ENCODE measurements at regions not wholly inside any gene's neighbourhood (a gene's known extent, or its start where the extent isn't known, plus 50 kb on each side); places are given as distances from the start of the nearest gene placed in this dataset.

- TF ChIP-seq, protein P1, sequence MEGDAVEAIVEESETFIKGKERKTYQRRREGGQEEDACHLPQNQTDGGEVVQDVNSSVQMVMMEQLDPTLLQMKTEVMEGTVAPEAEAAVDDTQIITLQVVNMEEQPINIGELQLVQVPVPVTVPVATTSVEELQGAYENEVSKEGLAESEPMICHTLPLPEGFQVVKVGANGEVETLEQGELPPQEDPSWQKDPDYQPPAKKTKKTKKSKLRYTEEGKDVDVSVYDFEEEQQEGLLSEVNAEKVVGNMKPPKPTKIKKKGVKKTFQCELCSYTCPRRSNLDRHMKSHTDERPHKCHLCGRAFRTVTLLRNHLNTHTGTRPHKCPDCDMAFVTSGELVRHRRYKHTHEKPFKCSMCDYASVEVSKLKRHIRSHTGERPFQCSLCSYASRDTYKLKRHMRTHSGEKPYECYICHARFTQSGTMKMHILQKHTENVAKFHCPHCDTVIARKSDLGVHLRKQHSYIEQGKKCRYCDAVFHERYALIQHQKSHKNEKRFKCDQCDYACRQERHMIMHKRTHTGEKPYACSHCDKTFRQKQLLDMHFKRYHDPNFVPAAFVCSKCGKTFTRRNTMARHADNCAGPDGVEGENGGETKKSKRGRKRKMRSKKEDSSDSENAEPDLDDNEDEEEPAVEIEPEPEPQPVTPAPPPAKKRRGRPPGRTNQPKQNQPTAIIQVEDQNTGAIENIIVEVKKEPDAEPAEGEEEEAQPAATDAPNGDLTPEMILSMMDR (IDR thresholded peaks at IDR 0.05 in 2 of 3, conservative IDR thresholded peaks at IDR 0.05 in 1 of 3; ENCODE audit: insufficient read depth in 2 of 3, low read depth in 1 of 3, low read length in 3 of 3) = peak in 2 of 3 experiments; percentile 30 to 42; a peak in 2 of 6 replicates
- no peak for TF ChIP-seq BRF2 (IDR thresholded peaks at IDR 0.05; ENCODE audit: borderline replicate concordance, insufficient read depth, insufficient read length)
- no peak for TF ChIP-seq CREB1 (IDR thresholded peaks at IDR 0.05)
- TF ChIP-seq CREB1 (CRISPR knock-in tag; IDR thresholded peaks at IDR 0.05) = no peak
- TF ChIP-seq TRIM28 (IDR thresholded peaks at IDR 0.05) = no peak
- no peak for TF ChIP-seq RAD21 (CRISPR knock-in tag; conservative IDR thresholded peaks at IDR 0.05 in 1 of 2, IDR thresholded peaks at IDR 0.05 in 1 of 2)
These were observed 65.8 kb upstream of the FRMD4A start for GRCh38 chr10:14396411-14397048.

Data from K562 (cell line).